Ammon's horn (tissue), 1 donor: ENCODE measurements at regions not wholly inside any gene's neighbourhood (a gene's known extent, or its start where the extent isn't known, plus 50 kb on each side); places are given as distances from the start of the nearest gene placed in this dataset.

Experiments used
- DNase-seq: peaks from one replicate; pipeline ENCODE4 v3.0.0-alpha.2; 2016; ENCODE audit warnings: low spot score

GRCh38 chr4:176902710-176903323, 110.1 kb upstream of the VEGFC start:
- DNase-seq: no peak

DNA sequence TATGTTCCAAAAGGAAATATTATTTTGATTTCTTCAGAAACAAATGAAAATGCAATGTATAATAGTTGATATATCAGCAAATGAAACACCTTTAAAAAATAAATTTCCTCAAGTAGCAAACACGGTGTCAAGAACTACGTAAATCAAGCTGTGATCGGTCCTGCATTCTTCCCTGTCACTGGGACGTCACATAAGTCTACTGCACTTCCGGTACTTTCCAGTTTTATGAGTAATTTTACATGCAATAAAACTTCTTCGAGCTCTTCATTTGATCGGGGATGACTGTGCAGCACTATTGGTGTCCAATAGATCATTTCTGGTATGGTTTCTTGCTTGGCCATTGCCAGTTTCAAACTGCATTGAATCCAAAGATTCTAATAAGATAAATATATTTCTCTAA, 114.0 kb upstream of the VEGFC start:
- no peak for DNase-seq

DNA sequence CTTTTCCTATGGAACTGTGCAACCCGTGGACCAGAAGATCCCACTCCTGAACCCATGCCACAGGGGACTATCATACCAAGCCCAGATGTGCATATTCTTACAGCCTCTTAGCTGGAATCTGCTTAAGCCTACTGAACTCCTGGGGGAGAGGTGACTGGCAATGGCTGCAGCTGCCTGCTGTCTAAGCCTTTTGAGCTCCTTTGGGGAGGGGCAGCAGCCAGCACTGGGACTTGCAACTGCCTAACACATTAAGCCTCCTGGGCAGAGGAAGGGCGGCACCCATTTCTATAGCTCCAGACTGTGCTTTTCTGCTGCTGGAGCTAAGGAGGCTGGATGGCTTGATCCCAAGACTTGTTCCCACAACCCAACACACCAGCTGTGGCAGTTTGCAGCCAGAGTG, 117.9 kb upstream of the VEGFC start:
- DNase-seq: no peak

DNA sequence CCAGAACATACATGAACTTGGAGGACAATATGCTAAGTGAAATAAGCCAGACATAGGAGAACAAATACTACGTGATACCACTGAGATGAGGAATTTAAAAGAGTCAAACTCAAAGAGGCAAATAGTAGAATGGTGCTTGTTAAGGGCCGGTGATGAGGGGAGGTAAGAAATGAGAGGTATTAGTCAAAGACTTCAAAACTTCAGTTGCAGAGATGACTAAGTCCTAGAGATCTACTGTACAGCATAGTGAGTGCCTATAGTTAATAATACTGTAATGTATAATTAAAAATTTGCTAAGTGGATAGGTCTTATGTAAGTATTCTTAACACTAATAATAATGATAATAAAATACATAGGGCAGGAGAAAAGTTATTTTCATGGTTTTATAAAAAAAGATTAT, 126.9 kb upstream of the VEGFC start:
- DNase-seq: no peak

DNA sequence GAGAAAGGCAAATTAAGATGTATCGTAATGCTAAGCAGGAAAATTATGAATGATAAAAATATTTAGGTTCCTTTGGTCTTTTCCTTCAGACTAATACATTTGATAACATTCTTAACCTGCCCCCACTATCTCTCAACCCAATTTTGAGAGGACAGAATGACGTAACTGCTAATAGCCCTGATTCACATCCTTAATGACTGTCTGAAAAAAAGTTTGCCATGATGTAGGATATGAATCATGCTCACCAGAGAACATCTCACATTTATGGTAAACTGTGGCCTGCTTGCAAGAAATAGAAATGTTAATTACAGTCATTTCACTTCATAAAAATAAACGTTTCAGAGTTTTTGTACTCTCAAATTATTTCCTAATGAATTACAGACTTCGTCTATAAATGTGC, 128.0 kb upstream of the VEGFC start:
- DNase-seq: no peak

GRCh38 chr4:176921256-176921655, 128.5 kb upstream of the VEGFC start:
- DNase-seq: no peak

- DNase-seq: no peak
These were observed 131.5 kb upstream of the VEGFC start for GRCh38 chr4:176924238-176924637.

- DNase-seq: no peak
These were observed 133.2 kb upstream of the VEGFC start for GRCh38 chr4:176925962-176926361.

DNA sequence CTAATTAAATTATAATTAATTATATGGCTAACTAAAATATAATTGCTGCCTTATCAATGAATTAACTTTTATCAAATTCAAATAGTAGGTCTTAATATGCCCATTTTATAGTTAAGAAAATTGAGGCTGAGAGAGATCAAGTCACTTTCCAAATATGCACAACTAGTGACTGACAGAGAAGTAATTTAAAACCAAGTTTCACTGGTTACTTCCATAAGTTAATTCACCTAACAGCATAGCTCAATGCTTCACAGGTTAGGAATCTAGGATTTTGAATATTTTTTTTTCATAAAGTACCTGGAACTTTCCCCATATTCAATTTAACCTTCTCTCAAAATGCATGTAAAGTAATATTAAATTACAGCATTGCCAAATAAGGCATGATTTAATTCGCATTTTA, 134.4 kb upstream of the VEGFC start:
- no peak for DNase-seq

- DNase-seq: no peak
These were observed 134.9 kb upstream of the VEGFC start for GRCh38 chr4:176927664-176928063.

DNA sequence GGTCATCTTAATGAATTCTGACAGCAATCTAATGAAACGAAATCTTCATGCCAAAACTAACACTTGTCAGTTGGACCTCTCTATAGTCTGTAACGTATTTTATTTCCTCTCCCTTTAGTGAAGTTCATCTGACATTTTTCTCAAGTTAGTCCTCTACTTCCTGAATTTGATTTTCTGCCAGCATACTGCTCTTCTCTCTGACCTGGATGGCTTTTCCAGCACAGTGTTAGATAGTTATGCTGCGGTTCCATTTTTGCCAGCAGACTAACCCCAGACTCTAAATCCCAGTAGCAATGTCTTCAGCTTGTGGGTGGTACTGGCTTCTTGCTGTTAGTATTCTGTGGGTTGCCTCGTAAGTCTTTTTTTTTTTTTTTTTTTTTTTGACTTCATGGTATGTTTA, 146.7 kb upstream of the VEGFC start:
- no peak for DNase-seq

GRCh38 chr4:176945334-176945733, 152.6 kb upstream of the VEGFC start:
- DNase-seq: no peak

DNA sequence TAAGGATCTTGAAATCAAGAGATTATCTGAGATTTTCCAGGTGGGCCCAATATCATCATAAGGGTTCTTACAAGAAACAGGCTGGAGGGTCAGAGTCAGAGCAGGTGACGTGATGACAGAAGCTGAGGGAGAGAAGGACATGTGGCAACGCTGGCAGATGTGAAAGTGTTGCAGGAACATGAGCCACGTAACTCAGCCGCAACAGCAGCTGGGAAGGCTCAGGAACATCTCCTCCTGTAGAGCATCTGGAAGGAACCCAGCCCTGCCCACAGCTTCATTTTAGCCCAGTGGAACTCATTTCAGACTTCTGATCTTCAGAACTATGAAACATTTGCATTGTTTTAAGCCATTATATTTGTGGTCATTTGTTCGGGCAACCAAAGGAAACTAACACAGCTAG, 156.3 kb upstream of the VEGFC start:
- DNase-seq: no peak

- no peak for DNase-seq
These were observed 160.3 kb upstream of the VEGFC start for GRCh38 chr4:176953021-176953420.

DNA sequence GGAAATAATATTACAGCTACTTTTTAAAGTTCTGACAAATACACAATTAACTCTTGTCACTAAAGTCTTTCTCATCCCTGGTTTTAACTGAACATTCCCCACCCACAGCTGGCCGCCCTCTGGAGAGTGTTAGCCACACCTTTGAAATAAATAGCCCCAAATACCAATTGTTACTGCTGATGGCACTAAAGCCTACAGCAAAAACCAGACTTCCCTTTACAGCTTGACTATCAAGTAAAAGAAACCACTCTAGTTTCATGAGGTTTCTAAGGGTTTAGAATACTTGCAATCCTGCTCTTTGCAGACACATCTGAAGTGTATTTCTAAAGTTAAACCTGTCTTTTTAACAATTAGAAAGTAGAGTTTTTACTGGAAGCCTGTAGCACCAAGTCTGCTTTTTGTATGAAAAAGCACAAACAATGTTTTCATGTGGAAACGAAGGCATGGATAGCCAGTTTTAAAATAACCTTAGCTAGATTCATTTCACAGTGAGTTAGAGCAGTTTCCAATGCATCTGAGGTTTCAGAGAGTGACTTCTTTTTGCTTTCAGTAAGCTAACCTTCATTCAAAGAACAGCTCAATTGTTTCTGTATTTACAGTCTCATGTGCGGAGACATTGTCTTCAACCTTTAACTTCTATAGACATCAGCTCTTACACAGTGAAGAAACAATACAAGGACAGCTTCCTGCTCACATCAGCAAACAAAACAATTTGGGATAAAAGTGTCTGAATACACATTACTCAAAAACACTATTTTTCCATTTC, 164.8 kb upstream of the VEGFC start:
- no peak for DNase-seq

- no peak for DNase-seq
These were observed 167.3 kb upstream of the VEGFC start for GRCh38 chr4:176959980-176960379.

GRCh38 chr4:176963121-176963520, 170.4 kb upstream of the VEGFC start:
- no peak for DNase-seq

DNA sequence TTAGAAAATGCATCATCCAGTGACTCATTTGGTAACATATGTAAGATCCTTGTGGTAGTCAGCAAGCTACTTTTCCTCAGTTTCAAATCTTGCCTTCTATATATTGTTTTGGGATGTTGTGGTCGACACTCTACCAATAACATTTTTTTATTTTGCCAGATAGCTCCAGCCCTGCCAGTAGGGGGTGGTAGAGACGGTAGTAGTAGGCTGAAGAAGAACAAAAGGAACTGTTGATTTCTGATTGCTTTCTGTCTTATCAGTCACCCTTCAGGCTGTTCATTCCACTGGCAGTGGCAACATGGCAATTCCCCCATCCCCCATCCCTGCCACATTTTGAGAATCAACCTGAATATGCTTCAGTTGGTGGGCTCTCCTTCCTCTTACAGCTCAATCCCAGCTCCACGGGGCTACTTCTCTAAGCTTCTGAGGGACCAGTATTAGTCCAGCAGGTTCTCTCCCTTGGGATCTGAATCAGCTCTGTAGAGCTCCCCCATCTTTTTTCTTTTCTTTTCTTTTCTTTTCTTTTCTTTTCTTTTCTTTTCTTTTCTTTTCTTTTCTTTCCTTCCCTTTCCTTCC, 171.5 kb upstream of the VEGFC start:
- DNase-seq: no peak

GRCh38 chr4:176967586-176967985, 174.9 kb upstream of the VEGFC start:
- DNase-seq: no peak

DNA sequence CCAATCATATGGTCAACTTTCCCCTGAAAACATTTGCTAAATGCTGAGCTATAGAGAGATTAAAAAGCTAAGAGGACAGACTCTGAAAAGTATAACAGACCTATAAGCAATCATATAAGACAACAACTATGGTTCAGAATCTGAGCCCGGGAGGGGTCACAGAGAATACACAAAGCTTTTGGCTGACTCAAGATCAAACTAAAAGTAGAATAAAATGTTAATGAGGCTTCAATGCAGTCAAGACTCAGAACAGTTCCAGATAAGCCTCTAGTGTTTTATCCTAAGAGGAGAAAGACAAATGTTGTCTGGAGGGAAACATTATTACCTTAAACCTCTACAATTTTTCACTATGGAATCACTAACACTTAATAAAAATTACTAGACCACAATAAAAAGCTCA, 175.4 kb upstream of the VEGFC start:
- DNase-seq: no peak

DNA sequence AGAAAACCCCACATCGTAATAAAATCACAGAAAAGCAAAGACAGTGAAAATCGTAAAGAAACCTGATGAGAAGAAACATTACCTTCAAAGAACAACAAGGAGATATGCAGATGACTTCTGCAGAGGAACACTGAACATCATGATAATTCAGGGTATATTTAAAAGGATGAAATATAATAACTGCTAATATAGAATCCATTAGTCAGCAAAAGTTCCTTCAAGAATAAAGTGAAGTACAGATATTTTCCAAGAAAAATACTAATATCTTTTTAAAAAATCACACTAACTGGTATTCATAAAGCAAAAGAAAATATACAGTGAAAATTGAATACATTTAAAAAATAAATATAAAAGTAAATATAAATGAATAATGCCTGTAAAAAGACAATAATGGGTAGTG, 176.3 kb upstream of the VEGFC start:
- DNase-seq: no peak

DNA sequence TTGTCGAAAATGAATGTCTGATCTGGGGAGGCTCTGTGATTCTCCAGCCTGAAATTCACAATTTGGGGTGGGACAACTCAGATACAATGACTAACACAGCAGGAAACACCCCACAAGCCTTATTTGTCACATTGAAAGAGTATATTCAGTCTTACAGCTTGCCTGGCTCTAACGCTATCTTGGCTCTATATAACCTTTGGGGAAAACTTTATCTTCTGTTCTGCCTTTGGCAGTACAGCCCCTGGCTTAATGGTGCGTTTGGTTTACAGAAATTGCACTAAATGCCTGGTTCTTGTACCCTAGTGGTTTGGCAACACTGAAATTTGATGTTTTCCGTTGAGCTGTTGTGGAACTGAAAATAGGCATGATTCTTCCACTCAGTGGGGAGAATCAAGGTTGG, 178.1 kb upstream of the VEGFC start:
- no peak for DNase-seq

DNA sequence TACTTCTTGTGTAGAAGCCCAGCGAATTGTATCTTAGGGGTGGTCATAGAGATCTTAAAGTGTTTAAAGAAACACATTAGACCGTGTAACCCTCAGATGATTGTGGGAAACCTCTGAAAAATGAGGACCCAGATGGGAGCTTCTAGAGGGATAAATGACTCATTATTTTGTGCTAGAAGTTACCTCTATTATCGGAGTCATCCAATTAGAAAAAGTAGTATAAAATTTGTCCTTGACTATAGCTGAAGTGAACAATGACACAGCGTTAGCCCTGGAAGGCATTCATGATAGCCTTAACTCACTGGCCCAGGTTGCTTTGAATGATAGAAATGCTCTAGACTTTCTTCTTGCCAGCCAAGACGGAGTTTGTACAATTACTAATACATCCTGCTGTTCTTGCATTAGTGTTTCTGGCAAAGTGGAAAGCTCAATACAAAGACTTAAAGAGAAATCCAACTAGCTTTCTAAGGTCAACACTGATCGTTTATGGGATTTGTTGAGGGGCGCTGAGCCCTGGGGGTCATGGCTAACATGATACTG, 178.9 kb upstream of the VEGFC start:
- DNase-seq: no peak
